ENCODE measurements at regions not wholly inside any gene's neighbourhood (a gene's known extent, or its start where the extent isn't known, plus 50 kb on each side); places are given as distances from the start of the nearest gene placed in this dataset.

- H3K4me3 ChIP-seq (ENCODE audit: insufficient read depth, low read depth, low read length), result no peak overlapping the region
- H3K27me3 Mint-ChIP-seq (ENCODE audit: low read depth, unreplicated experiment), result peaks cover 62% of the 10 kb centered on the region
- H3K36me3 Mint-ChIP-seq (ENCODE audit: low read depth, unreplicated experiment), result no peaks in the 10 kb centered on the region
- H3K9me3 ChIP-seq (ENCODE audit: insufficient read depth, low read depth, low read length), result no peaks in the 10 kb centered on the region
- H3K4me1 Mint-ChIP-seq (ENCODE audit: low read depth, unreplicated experiment), result peaks cover 2% of the 10 kb centered on the region
- no peak overlapping the region for H3K9ac ChIP-seq (ENCODE audit: low read length)
- no peak overlapping the region for H3K4me2 ChIP-seq (ENCODE audit: low read length)
- TF ChIP-seq EZH2 (IDR thresholded peaks at IDR 0.05; ENCODE audit: insufficient read depth, low read length), result no peak
- no peak for TF ChIP-seq CTCF (IDR thresholded peaks at IDR 0.05; ENCODE audit: insufficient read depth, low read depth, low read length)
- H3K4me3 Mint-ChIP-seq (ENCODE audit: unreplicated experiment), result no peak overlapping the region
- DNase-seq (ENCODE audit: low read depth), result no peak
- H4K20me1 ChIP-seq (ENCODE audit: insufficient read depth, low read length), result no peaks in the 10 kb centered on the region
- no peaks in the 10 kb centered on the region for H3K36me3 ChIP-seq (ENCODE audit: insufficient read depth, low read length)
- H3K9me3 Mint-ChIP-seq (ENCODE audit: unreplicated experiment), result no peaks in the 10 kb centered on the region
- no peaks in the 10 kb centered on the region for H3K4me1 ChIP-seq (ENCODE audit: insufficient read depth, low read length)
- peaks cover 9% of the 10 kb centered on the region for H3K27me3 ChIP-seq (ENCODE audit: insufficient read depth, low read length)
- H3K79me2 ChIP-seq (ENCODE audit: insufficient read depth, low read length), result no peaks in the 10 kb centered on the region
- H3K27ac Mint-ChIP-seq (ENCODE audit: unreplicated experiment), result no peak overlapping the region
- no peak overlapping the region for H3K27ac ChIP-seq (ENCODE audit: low read depth, low read length)
- FAIRE-seq, result no peak
- no peak overlapping the region for H2AFZ ChIP-seq (ENCODE audit: low read depth, low read length)
Observed at GRCh38 chr11:45455536-45455935, 169.4 kb upstream of the SYT13 start.

GRCh38 chr11:45454917-45455401 lies 168.8 kb upstream of the SYT13 start:
- Histone ChIP-seq H3K27ac (ENCODE audit: low read depth, low read length) (no peak overlapping the region), H3K79me2 (ENCODE audit: insufficient read depth, low read length) (no peaks in the 10 kb centered on the region), H2AFZ (ENCODE audit: low read depth, low read length) (no peak overlapping the region), H4K20me1 (ENCODE audit: insufficient read depth, low read length) (no peaks in the 10 kb centered on the region), H3K9ac (ENCODE audit: low read length) (no peak overlapping the region), H3K27me3 (ENCODE audit: insufficient read depth, low read length) (peaks cover 9% of the 10 kb centered on the region), H3K9me3 (ENCODE audit: insufficient read depth, low read depth, low read length) (no peaks in the 10 kb centered on the region), H3K4me1 (ENCODE audit: insufficient read depth, low read length) (peaks cover under 1% of the 10 kb centered on the region), H3K4me2 (ENCODE audit: low read length) (no peak overlapping the region), H3K4me3 (ENCODE audit: insufficient read depth, low read depth, low read length) (no peak overlapping the region), H3K36me3 (ENCODE audit: insufficient read depth, low read length) (no peaks in the 10 kb centered on the region)
- no peak overlapping the region for H3K27ac Mint-ChIP-seq (ENCODE audit: unreplicated experiment)
- H3K4me1 Mint-ChIP-seq (ENCODE audit: low read depth, unreplicated experiment), result peaks cover 5% of the 10 kb centered on the region
- DNase-seq (ENCODE audit: low read depth), result no peak
- H3K9me3 Mint-ChIP-seq (ENCODE audit: unreplicated experiment), result no peaks in the 10 kb centered on the region
- TF ChIP-seq EZH2 (IDR thresholded peaks at IDR 0.05; ENCODE audit: insufficient read depth, low read length), result no peak
- TF ChIP-seq CTCF (IDR thresholded peaks at IDR 0.05; ENCODE audit: insufficient read depth, low read depth, low read length), result no peak
- no peaks in the 10 kb centered on the region for H3K36me3 Mint-ChIP-seq (ENCODE audit: low read depth, unreplicated experiment)
- H3K4me3 Mint-ChIP-seq (ENCODE audit: unreplicated experiment), result no peak overlapping the region
- peaks cover 56% of the 10 kb centered on the region for H3K27me3 Mint-ChIP-seq (ENCODE audit: low read depth, unreplicated experiment)
- FAIRE-seq, result no peak

GRCh38 chr11:45453721-45454120 lies 167.6 kb upstream of the SYT13 start:
- H3K36me3 Mint-ChIP-seq (ENCODE audit: low read depth, unreplicated experiment), result no peaks in the 10 kb centered on the region
- no peak overlapping the region for H2AFZ ChIP-seq (ENCODE audit: low read depth, low read length)
- H3K9me3 ChIP-seq (ENCODE audit: insufficient read depth, low read depth, low read length), result no peaks in the 10 kb centered on the region
- H3K4me1 ChIP-seq (ENCODE audit: insufficient read depth, low read length), result peaks cover 3% of the 10 kb centered on the region
- H3K4me3 ChIP-seq (ENCODE audit: insufficient read depth, low read depth, low read length), result no peak overlapping the region
- peaks cover 5% of the 10 kb centered on the region for H3K4me1 Mint-ChIP-seq (ENCODE audit: low read depth, unreplicated experiment)
- H3K27me3 Mint-ChIP-seq (ENCODE audit: low read depth, unreplicated experiment), result peaks cover 45% of the 10 kb centered on the region
- H3K9me3 Mint-ChIP-seq (ENCODE audit: unreplicated experiment), result no peaks in the 10 kb centered on the region
- no peak overlapping the region for H3K4me3 Mint-ChIP-seq (ENCODE audit: unreplicated experiment)
- TF ChIP-seq EZH2 (IDR thresholded peaks at IDR 0.05; ENCODE audit: insufficient read depth, low read length), result no peak
- no peak for TF ChIP-seq CTCF (IDR thresholded peaks at IDR 0.05; ENCODE audit: insufficient read depth, low read depth, low read length)
- H3K27ac ChIP-seq (ENCODE audit: low read depth, low read length), result no peak overlapping the region
- no peak overlapping the region for H3K4me2 ChIP-seq (ENCODE audit: low read length)
- no peak overlapping the region for H3K27ac Mint-ChIP-seq (ENCODE audit: unreplicated experiment)
- H4K20me1 ChIP-seq (ENCODE audit: insufficient read depth, low read length), result no peaks in the 10 kb centered on the region
- no peak overlapping the region for H3K9ac ChIP-seq (ENCODE audit: low read length)
- DNase-seq (ENCODE audit: low read depth) (no peak), FAIRE-seq (no peak)
- no peaks in the 10 kb centered on the region for H3K79me2 ChIP-seq (ENCODE audit: insufficient read depth, low read length)
- H3K36me3 ChIP-seq (ENCODE audit: insufficient read depth, low read length), result no peaks in the 10 kb centered on the region
- H3K27me3 ChIP-seq (ENCODE audit: insufficient read depth, low read length), result peaks cover 9% of the 10 kb centered on the region
